Gastrocnemius medialis (tissue), 4 donors: ENCODE measurements at regions not wholly inside any gene's neighbourhood (a gene's known extent, or its start where the extent isn't known, plus 50 kb on each side); places are given as distances from the start of the nearest gene placed in this dataset.

ENCODE experiments used
- CTCF ChIP-seq, 5 experiments: fragments of 450-650 bp in 3 of 5; fragments of 200-600 bp in 2 of 5; sonication (generic) in 2 of 5; IDR thresholded peaks in 4 of 5; conservative IDR thresholded peaks in 1 of 5; 1 replicate in 4 of 5; 2 replicates in 1 of 5; pipeline ENCODE4 v1.5.1; 2016 to 2019; ENCODE audit warnings: antibody characterized with exemption in 5 of 5, mild to moderate bottlenecking in 3 of 5, moderate library complexity in 3 of 5
- POLR2A ChIP-seq, 2 donors: fragments of 450-650 bp; IDR thresholded peaks; one replicate each; pipeline ENCODE4 v1.6.1; 2017; ENCODE audit warnings: antibody characterized with exemption in 2 of 2, mild to moderate bottlenecking in 2 of 2, moderate library complexity in 2 of 2

GRCh38 chr1:13898406-13898805 lies 198.4 kb downstream of the PRDM2 start:
- no peak for TF ChIP-seq CTCF (IDR thresholded peaks at IDR 0.05 in 4 of 5, conservative IDR thresholded peaks at IDR 0.05 in 1 of 5)
- TF ChIP-seq POLR2A (IDR thresholded peaks at IDR 0.05), result no peak
